Tibial nerve (tissue), 4 donors: ENCODE measurements at regions not wholly inside any gene's neighbourhood (a gene's known extent, or its start where the extent isn't known, plus 50 kb on each side); places are given as distances from the start of the nearest gene placed in this dataset.

ENCODE experiments used
- EP300 ChIP-seq, 2 donors: sonication (generic); formaldehyde crosslinking; IDR thresholded peaks; one replicate each; pipeline ENCODE4 v1.6.1; 2017; ENCODE audit warnings: antibody characterized with exemption in 2 of 2, mild to moderate bottlenecking in 1 of 2
- POLR2A ChIP-seq, 2 donors: fragments of 450-650 bp; IDR thresholded peaks; one replicate each; pipeline ENCODE4 v1.6.1; 2017; ENCODE audit warnings: antibody characterized with exemption in 2 of 2, mild to moderate bottlenecking in 2 of 2, moderate library complexity in 2 of 2
- TF ChIP-seq, protein P1 (sequence below), 5 experiments: fragments of 200-600 bp in 3 of 5; fragments of 450-650 bp in 2 of 5; sonication (generic) in 3 of 5; IDR thresholded peaks; one replicate each; pipeline ENCODE4 v1.5.1; 2016 to 2019; ENCODE audit warnings: antibody characterized with exemption in 5 of 5, mild to moderate bottlenecking in 3 of 5, moderate library complexity in 2 of 5

DNA sequence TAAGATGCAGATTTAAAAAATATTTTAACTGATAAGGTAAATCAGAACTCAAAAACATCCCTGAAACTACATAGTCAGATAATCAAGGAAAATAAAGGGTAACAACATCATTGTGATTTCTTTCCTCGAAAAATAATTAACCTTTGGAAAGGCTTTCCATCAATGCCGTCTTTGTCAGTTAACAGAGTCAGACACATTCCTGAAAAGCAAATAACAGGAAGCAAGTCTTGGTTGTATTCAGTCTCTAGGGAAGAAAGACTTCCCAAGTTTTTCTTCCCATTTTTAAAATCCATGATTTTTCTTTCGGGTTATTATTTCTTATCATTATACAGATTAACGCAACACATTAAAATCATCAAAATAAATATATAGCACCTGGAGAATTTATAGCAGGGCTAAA, 256.4 kb upstream of the CDH6 start:
- TF ChIP-seq, protein P1, sequence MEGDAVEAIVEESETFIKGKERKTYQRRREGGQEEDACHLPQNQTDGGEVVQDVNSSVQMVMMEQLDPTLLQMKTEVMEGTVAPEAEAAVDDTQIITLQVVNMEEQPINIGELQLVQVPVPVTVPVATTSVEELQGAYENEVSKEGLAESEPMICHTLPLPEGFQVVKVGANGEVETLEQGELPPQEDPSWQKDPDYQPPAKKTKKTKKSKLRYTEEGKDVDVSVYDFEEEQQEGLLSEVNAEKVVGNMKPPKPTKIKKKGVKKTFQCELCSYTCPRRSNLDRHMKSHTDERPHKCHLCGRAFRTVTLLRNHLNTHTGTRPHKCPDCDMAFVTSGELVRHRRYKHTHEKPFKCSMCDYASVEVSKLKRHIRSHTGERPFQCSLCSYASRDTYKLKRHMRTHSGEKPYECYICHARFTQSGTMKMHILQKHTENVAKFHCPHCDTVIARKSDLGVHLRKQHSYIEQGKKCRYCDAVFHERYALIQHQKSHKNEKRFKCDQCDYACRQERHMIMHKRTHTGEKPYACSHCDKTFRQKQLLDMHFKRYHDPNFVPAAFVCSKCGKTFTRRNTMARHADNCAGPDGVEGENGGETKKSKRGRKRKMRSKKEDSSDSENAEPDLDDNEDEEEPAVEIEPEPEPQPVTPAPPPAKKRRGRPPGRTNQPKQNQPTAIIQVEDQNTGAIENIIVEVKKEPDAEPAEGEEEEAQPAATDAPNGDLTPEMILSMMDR (IDR thresholded peaks at IDR 0.05) = no peak
- no peak for TF ChIP-seq EP300 (IDR thresholded peaks at IDR 0.05)
- no peak for TF ChIP-seq POLR2A (IDR thresholded peaks at IDR 0.05)
